GM19324 (cell line): ENCODE measurements at regions not wholly inside any gene's neighbourhood (a gene's known extent, or its start where the extent isn't known, plus 50 kb on each side); places are given as distances from the start of the nearest gene placed in this dataset.

Experiments used
- ATAC-seq: cut with Tn5 transposase; IDR thresholded peaks from one replicate; pipeline ENCODE4 v1.9.1; 2021; ENCODE audit warnings: mild to moderate bottlenecking, moderate library complexity; ENCODE audit not compliant: unreplicated experiment, low FRiP score

- ATAC-seq, result no peak
Observed at GRCh38 chr3:177523067-177523675, 325.9 kb upstream of the TBL1XR1 start.

GRCh38 chr3:177523872-177524438 lies 326.7 kb upstream of the TBL1XR1 start:
- ATAC-seq, result no peak

- no peak for ATAC-seq
Observed at GRCh38 chr3:177524742-177525141, 327.5 kb upstream of the TBL1XR1 start.

- ATAC-seq, result no peak
Observed at GRCh38 chr3:177525414-177525813, 328.1 kb upstream of the TBL1XR1 start.

GRCh38 chr3:177525987-177526712 lies 328.9 kb upstream of the TBL1XR1 start:
- no peak for ATAC-seq

GRCh38 chr3:177527182-177527581 lies 329.9 kb upstream of the TBL1XR1 start:
- ATAC-seq, result no peak

GRCh38 chr3:177528306-177529070 lies 331.2 kb upstream of the TBL1XR1 start:
- ATAC-seq, result no peak

- ATAC-seq, result no peak
Observed at GRCh38 chr3:177529071-177529550, 331.8 kb upstream of the TBL1XR1 start.

GRCh38 chr3:177529716-177530335 lies 332.5 kb upstream of the TBL1XR1 start:
- no peak for ATAC-seq

GRCh38 chr3:177530908-177531307 lies 333.6 kb upstream of the TBL1XR1 start:
- ATAC-seq, result no peak

- ATAC-seq, result no peak
Observed at GRCh38 chr3:177536873-177537272, 339.6 kb upstream of the TBL1XR1 start.

GRCh38 chr3:177537612-177538011 lies 340.3 kb upstream of the TBL1XR1 start:
- ATAC-seq, result no peak

- no peak for ATAC-seq
Observed at GRCh38 chr3:177538048-177538749, 340.9 kb upstream of the TBL1XR1 start.

- peak; percentile 81 for ATAC-seq
Observed at GRCh38 chr3:177538750-177539730, 341.8 kb upstream of the TBL1XR1 start.

GRCh38 chr3:177541541-177541940 lies 344.3 kb upstream of the TBL1XR1 start:
- no peak for ATAC-seq

GRCh38 chr3:177545964-177546363 lies 348.7 kb upstream of the TBL1XR1 start:
- no peak for ATAC-seq

- ATAC-seq, result no peak
Observed at GRCh38 chr3:177547711-177548350, 350.5 kb upstream of the TBL1XR1 start.

GRCh38 chr3:177550667-177551066 lies 353.4 kb upstream of the TBL1XR1 start:
- ATAC-seq, result no peak
